NCI-H774 (cell line): ENCODE measurements at regions not wholly inside any gene's neighbourhood (a gene's known extent, or its start where the extent isn't known, plus 50 kb on each side); places are given as distances from the start of the nearest gene placed in this dataset.
A peak's percentile ranks its signal among the peaks of the same experiment; 100 is the strongest.
"Not testable (repeated sequence)": the region's sequence is repeated elsewhere in the genome, so short reads cannot be mapped to it uniquely, and the experiment has no call there.

Source experiments
- DNase-seq: peaks from one replicate; lab custom pipeline; 2025; lab: John Stamatoyannopoulos, UW

GRCh38 chr6:140824595-140824994, 1308.1 kb upstream of the GJE1 start:
- no peak for DNase-seq

- DNase-seq, result no peak
These were observed 1311.5 kb upstream of the GJE1 start for GRCh38 chr6:140821196-140821595.

GRCh38 chr6:140817176-140817575, 1315.5 kb upstream of the GJE1 start:
- no peak for DNase-seq

- DNase-seq, result no peak
These were observed 1316.0 kb upstream of the GJE1 start for GRCh38 chr6:140816681-140817080.

- no peak for DNase-seq
These were observed 1320.1 kb upstream of the GJE1 start for GRCh38 chr6:140812636-140813035.

- DNase-seq, result no peak
These were observed 1321.1 kb upstream of the GJE1 start for GRCh38 chr6:140811642-140812041.

- no peak for DNase-seq
These were observed 1323.0 kb upstream of the GJE1 start for GRCh38 chr6:140809694-140810101.

- no peak for DNase-seq
These were observed 1326.3 kb upstream of the GJE1 start for GRCh38 chr6:140806431-140806830.

GRCh38 chr6:140794544-140794943, 1338.2 kb upstream of the GJE1 start:
- no peak for DNase-seq

GRCh38 chr6:140790109-140790508, 1342.6 kb upstream of the GJE1 start:
- no peak for DNase-seq

- DNase-seq, result no peak
These were observed 1343.3 kb upstream of the GJE1 start for GRCh38 chr6:140789466-140789865.

GRCh38 chr6:140785926-140786325, 1346.8 kb upstream of the GJE1 start:
- no peak for DNase-seq

GRCh38 chr6:140784573-140784972, 1348.2 kb upstream of the GJE1 start:
- no peak for DNase-seq

- not testable (repeated sequence) for DNase-seq
These were observed 1349.2 kb upstream of the GJE1 start for GRCh38 chr6:140783504-140783903.

- DNase-seq, result no peak
These were observed 1349.8 kb upstream of the GJE1 start for GRCh38 chr6:140782941-140783340.

GRCh38 chr6:140779991-140780596, 1352.6 kb upstream of the GJE1 start:
- no peak for DNase-seq

GRCh38 chr6:140779341-140779740, 1353.4 kb upstream of the GJE1 start:
- DNase-seq, result no peak

GRCh38 chr6:140777780-140778179, 1354.9 kb upstream of the GJE1 start:
- no peak for DNase-seq

- DNase-seq, result no peak
These were observed 1357.7 kb upstream of the GJE1 start for GRCh38 chr6:140775061-140775460.

GRCh38 chr6:140774080-140774505, 1358.6 kb upstream of the GJE1 start:
- peak; percentile 17 for DNase-seq

- no peak for DNase-seq
These were observed 1359.4 kb upstream of the GJE1 start for GRCh38 chr6:140773276-140773675.

GRCh38 chr6:140772576-140772975, 1360.1 kb upstream of the GJE1 start:
- no peak for DNase-seq

- DNase-seq, result no peak
These were observed 1364.6 kb upstream of the GJE1 start for GRCh38 chr6:140768133-140768532.

GRCh38 chr6:140766999-140767398, 1365.7 kb upstream of the GJE1 start:
- no peak for DNase-seq
